Astrocyte (in vitro differentiated cells and primary cell): ENCODE measurements at regions not wholly inside any gene's neighbourhood (a gene's known extent, or its start where the extent isn't known, plus 50 kb on each side); places are given as distances from the start of the nearest gene placed in this dataset.

Experiments
- CTCF ChIP-seq: IDR thresholded peaks from 2 replicates; pipeline ENCODE4 v1.5.1; 2011; ENCODE audit warnings: low read depth, mild to moderate bottlenecking, inconsistent platforms, low read length, moderate library complexity; ENCODE audit not compliant: insufficient read depth
- EZH2 ChIP-seq: IDR thresholded peaks from 2 replicates; pipeline ENCODE4 v1.6.1; 2012; ENCODE audit warnings: mild to moderate bottlenecking, low read length, inconsistent platforms; ENCODE audit not compliant: insufficient read depth

GRCh38 chr1:38712046-38712445 is 147.5 kb downstream of the RRAGC start:
- TF ChIP-seq CTCF (no peak), EZH2 (no peak)
